ENCODE measurements at regions not wholly inside any gene's neighbourhood (a gene's known extent, or its start where the extent isn't known, plus 50 kb on each side); places are given as distances from the start of the nearest gene placed in this dataset.

DNA sequence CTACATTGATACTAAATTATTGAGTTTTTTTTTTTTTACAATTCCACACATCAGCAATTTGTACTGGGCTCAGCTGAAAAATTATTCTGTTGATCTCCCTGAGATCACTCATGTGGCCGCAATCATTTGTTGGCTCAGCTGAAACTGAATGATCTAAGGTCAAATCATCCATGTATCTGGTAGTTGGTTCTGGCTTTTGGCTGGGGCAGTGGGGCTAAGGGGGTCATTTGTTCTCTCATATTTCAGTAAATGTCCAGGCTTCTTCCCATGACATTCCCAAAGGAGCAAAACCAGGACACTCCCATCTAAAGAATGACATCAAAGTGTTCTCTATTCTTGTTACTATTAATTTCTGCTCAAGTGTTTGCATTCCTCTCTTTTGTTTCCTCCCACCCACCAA lies 806.7 kb upstream of the ADGRL2 start:
- Histone ChIP-seq H3K27me3 (no peaks in the 10 kb centered on the region), H3K36me3 (no peaks in the 10 kb centered on the region), H3K4me3 (no peak overlapping the region), H3K27ac (no peak overlapping the region), H3K9me3 (no peaks in the 10 kb centered on the region), H3K4me1 (no peaks in the 10 kb centered on the region)
- WGBS, 2 donors = 97 to 100% methylated on average over 1 of the region's 1 CpG
- no peak for TF ChIP-seq CTCF (IDR thresholded peaks at IDR 0.05)
- intact Hi-C loops (cut with DNase I) = no loop called here
- ATAC-seq (no peak), DNase-seq (no peak)

DNA sequence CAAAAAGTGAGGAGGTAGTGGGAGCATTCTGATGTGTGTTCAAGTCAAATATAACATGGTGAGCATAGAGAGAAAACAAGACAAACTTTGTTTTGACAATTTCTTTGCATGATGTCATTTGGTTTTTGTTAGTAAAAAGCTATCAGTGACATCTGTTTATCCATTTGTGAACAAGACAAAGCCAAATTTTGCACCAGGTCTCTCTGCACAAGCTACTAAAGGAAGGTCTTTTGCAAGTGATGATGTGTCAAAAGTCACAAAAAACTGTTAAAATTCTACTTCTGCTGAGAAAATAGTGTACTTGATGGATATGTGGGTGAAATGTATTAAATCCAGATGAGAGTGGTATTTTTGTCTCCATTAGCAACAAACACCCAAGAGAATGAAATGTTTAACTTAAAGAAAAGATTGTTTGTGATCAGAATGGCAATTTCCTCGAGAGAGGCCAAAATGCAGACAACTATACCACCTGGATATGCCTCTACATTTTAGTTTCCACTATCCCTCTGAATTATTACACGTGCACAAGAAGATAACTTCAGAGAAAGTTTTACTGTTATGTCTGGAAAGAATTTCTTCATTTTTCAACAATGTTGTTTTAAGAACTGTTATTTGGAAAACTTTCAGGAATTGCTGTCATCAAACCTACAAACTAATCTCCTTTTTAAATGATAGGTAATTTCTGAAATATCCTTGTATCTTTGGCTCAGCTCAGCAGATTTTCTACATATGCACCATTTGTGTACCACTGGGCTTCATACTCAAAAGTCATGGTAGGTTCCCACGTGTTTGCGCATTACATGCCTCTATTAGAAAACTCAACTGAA lies 807.4 kb upstream of the ADGRL2 start:
- H3K27ac ChIP-seq = no peak overlapping the region
- intact Hi-C loops (cut with DNase I) = no loop called here
- no peaks in the 10 kb centered on the region for H3K4me1 ChIP-seq
- DNase-seq (no peak), ATAC-seq (no peak)
- no peak for TF ChIP-seq CTCF (IDR thresholded peaks at IDR 0.05)
- 75 to 80% methylated on average over 4 of the region's 4 CpGs for WGBS, 2 donors
- H3K4me3 ChIP-seq = no peak overlapping the region
- H3K27me3 ChIP-seq = no peaks in the 10 kb centered on the region
- H3K9me3 ChIP-seq = no peaks in the 10 kb centered on the region
- H3K36me3 ChIP-seq = no peaks in the 10 kb centered on the region

DNA sequence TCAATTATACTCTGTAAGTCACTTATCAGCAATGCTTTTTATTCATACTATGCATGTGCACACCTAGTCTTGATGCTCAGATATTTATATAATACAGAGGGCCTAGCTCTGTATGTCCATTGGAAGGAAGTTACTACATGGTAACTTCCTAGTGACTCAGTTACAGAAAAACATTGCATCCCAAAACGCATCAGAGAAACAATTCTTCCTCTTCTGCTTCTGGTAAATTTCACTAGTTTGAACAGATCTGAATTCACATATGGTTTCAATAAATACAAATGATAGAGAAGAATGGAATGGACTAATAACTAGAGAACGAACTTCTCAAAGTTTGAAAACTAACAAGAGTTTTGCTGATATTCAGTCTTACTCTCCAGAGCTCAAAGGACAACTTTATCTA lies 811.3 kb upstream of the ADGRL2 start:
- H3K4me3 ChIP-seq = no peak overlapping the region
- 75 to 88% methylated on average over 2 of the region's 2 CpGs for WGBS, 2 donors
- H3K27me3 ChIP-seq = no peaks in the 10 kb centered on the region
- TF ChIP-seq CTCF (IDR thresholded peaks at IDR 0.05) = no peak
- intact Hi-C loops (cut with DNase I) = no loop called here
- ATAC-seq = no peak
- H3K27ac ChIP-seq = no peak overlapping the region
- no peaks in the 10 kb centered on the region for H3K36me3 ChIP-seq
- H3K4me1 ChIP-seq = no peaks in the 10 kb centered on the region
- DNase-seq = no peak
- no peaks in the 10 kb centered on the region for H3K9me3 ChIP-seq

- H3K9me3 ChIP-seq = no peaks in the 10 kb centered on the region
- intact Hi-C loops (cut with DNase I) = no loop called here
- ATAC-seq = peak in 1 of 8 donors; percentile 43
- WGBS, 2 donors = 61 to 75% methylated on average over 4 of the region's 4 CpGs
- no peak for TF ChIP-seq CTCF (IDR thresholded peaks at IDR 0.05)
- no peaks in the 10 kb centered on the region for H3K4me1 ChIP-seq
- H3K36me3 ChIP-seq = no peaks in the 10 kb centered on the region
- H3K4me3 ChIP-seq = no peak overlapping the region
- no peak overlapping the region for H3K27ac ChIP-seq
- no peaks in the 10 kb centered on the region for H3K27me3 ChIP-seq
- DNase-seq = no peak
Observed at GRCh38 chr1:80988926-80989325, 811.8 kb upstream of the ADGRL2 start.
